ENCODE measurements at regions not wholly inside any gene's neighbourhood (a gene's known extent, or its start where the extent isn't known, plus 50 kb on each side); places are given as distances from the start of the nearest gene placed in this dataset.

DNA sequence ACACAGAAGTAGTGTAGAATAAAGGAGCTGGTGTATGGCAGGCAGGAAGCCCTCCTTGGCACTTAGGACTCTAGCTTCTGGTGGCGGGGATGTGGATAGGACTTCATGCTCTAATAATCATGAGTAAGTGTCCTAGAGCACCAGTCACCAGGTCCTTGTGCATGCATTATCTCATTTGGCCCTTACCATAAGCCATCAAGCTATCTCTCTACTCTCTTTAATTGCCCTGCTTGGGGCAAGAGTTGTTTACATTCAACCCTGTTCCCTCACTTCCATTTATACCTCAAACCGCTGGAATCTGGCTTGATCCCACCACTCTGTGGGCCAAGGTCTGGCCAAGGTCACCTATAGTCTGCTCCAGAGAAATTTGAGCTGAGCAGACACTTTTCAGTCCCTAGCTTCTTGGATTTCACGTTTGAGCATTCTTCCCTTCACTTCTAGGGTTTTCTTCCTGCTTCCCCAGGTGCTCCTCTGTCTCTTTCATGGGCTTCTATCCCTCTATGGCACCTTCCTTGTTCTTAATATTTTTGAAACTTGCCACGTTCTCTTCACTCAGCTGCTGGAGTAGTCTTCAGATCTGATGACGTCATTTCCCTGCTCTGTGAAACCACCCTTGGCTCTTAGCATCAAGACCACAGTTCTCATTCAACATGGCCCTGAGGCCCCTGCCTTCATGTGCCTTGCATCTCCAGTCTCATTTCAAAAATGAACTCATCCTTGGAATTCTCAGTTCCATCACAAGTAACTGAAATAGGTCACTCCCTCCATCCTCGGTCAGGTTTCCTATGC is 94.9 kb upstream of the GATA6 start:
- Histone ChIP-seq H3K9me3 (ENCODE audit: control insufficient read depth in 2 of 3, low read length in 3 of 3) (no peaks in the 10 kb centered on the region), H3K4me1 (ENCODE audit: control insufficient read depth in 2 of 2, insufficient read depth in 2 of 2, low read length in 2 of 2) (no peaks in the 10 kb centered on the region), H3K36me3 (ENCODE audit: control insufficient read depth in 2 of 3, insufficient read depth in 3 of 3, low read length in 3 of 3) (no peaks in the 10 kb centered on the region), H3K27me3 (ENCODE audit: control insufficient read depth in 2 of 2, insufficient read depth in 2 of 2, low read length in 2 of 2) (no peaks in the 10 kb centered on the region), H3K27ac (ENCODE audit: low read depth, low read length) (no peak overlapping the region), H3K4me3 (ENCODE audit: low read length) (no peak overlapping the region)
- intact Hi-C loops (cut with micrococcal nuclease): no loop called here
- DNase-seq (no peak), ATAC-seq (no peak)
- Mint-ChIP-seq H3K27me3 (no peaks in the 10 kb centered on the region), H3K4me1 (no peaks in the 10 kb centered on the region), H3K27ac (no peak overlapping the region), H3K4me3 (no peak overlapping the region), H3K9me3 (peaks cover 0 to 4% (median 0%) of the 10 kb centered on the region in 11 donors), H3K36me3 (no peaks in the 10 kb centered on the region)
- POLR2A ChIA-PET: no interaction called here
- CTCF ChIA-PET: no interaction called here

DNA sequence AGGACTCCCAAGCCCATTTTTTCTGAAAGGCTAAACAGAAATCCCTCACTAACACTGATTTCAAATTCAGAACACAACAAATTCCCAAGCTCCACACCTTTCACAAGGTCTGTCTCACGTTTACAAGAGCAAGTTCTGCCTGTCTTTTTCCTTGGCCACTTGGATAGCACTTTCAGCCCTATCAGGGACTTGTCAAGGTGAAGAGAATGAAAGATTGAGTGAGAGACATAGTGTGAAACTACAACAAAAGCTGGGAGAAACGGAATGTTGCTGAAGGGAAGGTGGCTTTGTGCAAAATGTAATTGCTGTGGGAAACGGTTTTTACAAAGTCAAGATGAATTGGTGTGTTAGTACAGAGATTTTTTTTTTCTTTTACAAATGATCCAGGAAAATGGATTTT is 89.4 kb upstream of the GATA6 start:
- peaks cover 0 to 4% (median 2%) of the 10 kb centered on the region in 11 donors for H3K9me3 Mint-ChIP-seq
- no peak overlapping the region for H3K4me3 ChIP-seq (ENCODE audit: low read length)
- no peaks in the 10 kb centered on the region for H3K9me3 ChIP-seq (ENCODE audit: control insufficient read depth in 2 of 3, low read length in 3 of 3)
- POLR2A ChIA-PET: no interaction called here
- H3K4me1 Mint-ChIP-seq: no peaks in the 10 kb centered on the region
- intact Hi-C loops (cut with micrococcal nuclease): no loop called here
- no peaks in the 10 kb centered on the region for H3K36me3 ChIP-seq (ENCODE audit: control insufficient read depth in 2 of 3, insufficient read depth in 3 of 3, low read length in 3 of 3)
- ATAC-seq (no peak), DNase-seq (no peak)
- no peaks in the 10 kb centered on the region for H3K4me1 ChIP-seq (ENCODE audit: control insufficient read depth in 2 of 2, insufficient read depth in 2 of 2, low read length in 2 of 2)
- peaks cover 0 to 3% of the 10 kb centered on the region in 2 donors for H3K27me3 ChIP-seq (ENCODE audit: control insufficient read depth in 2 of 2, insufficient read depth in 2 of 2, low read length in 2 of 2)
- no peak overlapping the region for H3K27ac Mint-ChIP-seq
- no peak overlapping the region for H3K27ac ChIP-seq (ENCODE audit: low read depth, low read length)
- no peak overlapping the region for H3K4me3 Mint-ChIP-seq
- CTCF ChIA-PET: no interaction called here
- no peaks in the 10 kb centered on the region for H3K27me3 Mint-ChIP-seq
- H3K36me3 Mint-ChIP-seq: no peaks in the 10 kb centered on the region

DNA sequence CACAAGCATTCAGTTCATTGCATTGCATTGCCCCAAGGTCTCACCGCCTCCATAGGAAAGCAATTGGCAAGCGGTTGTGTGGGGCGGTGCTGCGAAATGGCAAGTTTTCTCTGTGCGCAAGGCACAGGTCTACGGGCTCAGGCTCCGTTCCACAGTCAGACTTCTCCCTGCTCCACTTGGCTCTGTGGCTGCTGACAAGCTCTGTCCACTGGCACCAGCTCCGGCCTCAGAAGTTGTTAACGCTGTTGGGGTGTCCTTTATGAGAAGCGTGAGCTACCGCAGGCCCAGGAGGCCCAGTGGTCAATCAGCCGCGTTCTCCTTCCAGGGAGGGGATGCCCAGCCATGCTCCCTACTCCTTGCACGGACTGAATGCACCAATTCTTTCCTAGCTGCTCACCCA is 87.0 kb upstream of the GATA6 start:
- no peak overlapping the region for H3K27ac Mint-ChIP-seq
- H3K4me3 ChIP-seq (ENCODE audit: low read length): no peak overlapping the region
- no peaks in the 10 kb centered on the region for H3K27me3 Mint-ChIP-seq
- ChIA-PET POLR2A (no interaction called here), CTCF (no interaction called here)
- ATAC-seq (no peak), DNase-seq (no peak)
- no peaks in the 10 kb centered on the region for H3K4me1 Mint-ChIP-seq
- no peaks in the 10 kb centered on the region for H3K36me3 ChIP-seq (ENCODE audit: control insufficient read depth in 2 of 3, insufficient read depth in 3 of 3, low read length in 3 of 3)
- H3K9me3 ChIP-seq (ENCODE audit: control insufficient read depth in 2 of 3, low read length in 3 of 3): no peaks in the 10 kb centered on the region
- no peaks in the 10 kb centered on the region for H3K36me3 Mint-ChIP-seq
- intact Hi-C loops (cut with micrococcal nuclease): no loop called here
- H3K27me3 ChIP-seq (ENCODE audit: control insufficient read depth in 2 of 2, insufficient read depth in 2 of 2, low read length in 2 of 2): peaks cover 0 to 3% of the 10 kb centered on the region in 2 donors
- H3K4me1 ChIP-seq (ENCODE audit: control insufficient read depth in 2 of 2, insufficient read depth in 2 of 2, low read length in 2 of 2): no peaks in the 10 kb centered on the region
- H3K9me3 Mint-ChIP-seq: peaks cover 0 to 8% (median 3%) of the 10 kb centered on the region in 11 donors
- H3K27ac ChIP-seq (ENCODE audit: low read depth, low read length): no peak overlapping the region
- no peak overlapping the region for H3K4me3 Mint-ChIP-seq

DNA sequence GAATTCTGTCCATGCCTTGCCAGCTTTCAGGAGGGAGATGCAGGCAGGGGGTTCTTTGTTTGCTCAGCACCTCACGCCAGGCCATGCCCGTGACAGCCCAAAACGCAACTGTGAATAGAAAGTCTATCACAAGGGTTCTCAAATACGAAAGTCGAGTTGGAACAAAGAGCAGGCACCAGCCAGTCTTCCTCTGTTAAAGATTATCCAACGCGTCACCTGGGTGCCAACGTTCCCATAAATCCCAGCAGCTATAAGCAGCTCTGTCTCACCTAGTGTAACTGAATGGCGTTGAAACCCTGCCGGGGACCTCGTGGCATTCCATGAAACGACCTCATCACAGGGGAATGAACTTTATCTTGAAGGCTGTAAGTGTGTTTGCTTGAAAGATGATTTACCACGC is 84.8 kb upstream of the GATA6 start:
- H3K4me1 ChIP-seq (ENCODE audit: control insufficient read depth in 2 of 2, insufficient read depth in 2 of 2, low read length in 2 of 2): no peaks in the 10 kb centered on the region
- H3K36me3 ChIP-seq (ENCODE audit: control insufficient read depth in 2 of 3, insufficient read depth in 3 of 3, low read length in 3 of 3): no peaks in the 10 kb centered on the region
- POLR2A ChIA-PET: no interaction called here
- H3K27me3 ChIP-seq (ENCODE audit: control insufficient read depth in 2 of 2, insufficient read depth in 2 of 2, low read length in 2 of 2): peaks cover 0 to 3% of the 10 kb centered on the region in 2 donors
- ATAC-seq (no peak), DNase-seq (no peak)
- CTCF ChIA-PET: no interaction called here
- no peak overlapping the region for H3K27ac ChIP-seq (ENCODE audit: low read depth, low read length)
- intact Hi-C loops (cut with micrococcal nuclease): no loop called here
- H3K4me3 ChIP-seq (ENCODE audit: low read length): no peak overlapping the region
- no peaks in the 10 kb centered on the region for H3K4me1 Mint-ChIP-seq
- peaks cover 0 to 8% (median 3%) of the 10 kb centered on the region in 11 donors for H3K9me3 Mint-ChIP-seq
- no peaks in the 10 kb centered on the region for H3K36me3 Mint-ChIP-seq
- H3K9me3 ChIP-seq (ENCODE audit: control insufficient read depth in 2 of 3, low read length in 3 of 3): no peaks in the 10 kb centered on the region
- H3K27me3 Mint-ChIP-seq: no peaks in the 10 kb centered on the region
- H3K27ac Mint-ChIP-seq: no peak overlapping the region
- H3K4me3 Mint-ChIP-seq: no peak overlapping the region

DNA sequence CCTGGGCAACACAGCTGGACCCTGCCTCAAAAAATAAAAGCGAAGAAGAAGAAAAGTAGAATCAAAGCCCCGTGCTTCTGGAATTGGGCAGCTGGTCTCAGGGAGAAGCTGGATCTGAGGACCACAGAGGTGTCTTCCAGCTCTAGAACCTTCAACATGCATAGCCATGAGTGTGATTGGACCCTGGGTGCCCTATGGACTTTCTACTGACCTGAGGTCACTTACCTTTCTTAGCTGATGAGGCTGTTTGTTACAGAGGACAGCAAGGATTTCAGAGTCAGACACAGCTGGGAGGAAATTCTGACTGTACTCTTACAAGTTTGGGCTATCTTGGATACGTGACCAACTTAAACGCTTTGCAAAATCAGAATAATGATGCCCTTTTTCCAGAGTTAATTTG is 82.4 kb upstream of the GATA6 start:
- intact Hi-C loops (cut with micrococcal nuclease): no loop called here
- Mint-ChIP-seq H3K4me3 (no peak overlapping the region), H3K4me1 (no peaks in the 10 kb centered on the region), H3K36me3 (no peaks in the 10 kb centered on the region), H3K9me3 (peaks cover 0 to 5% (median 3%) of the 10 kb centered on the region in 11 donors), H3K27me3 (no peaks in the 10 kb centered on the region), H3K27ac (no peak overlapping the region)
- DNase-seq: no peak
- no peaks in the 10 kb centered on the region for H3K36me3 ChIP-seq (ENCODE audit: control insufficient read depth in 2 of 3, insufficient read depth in 3 of 3, low read length in 3 of 3)
- H3K4me1 ChIP-seq (ENCODE audit: control insufficient read depth in 2 of 2, insufficient read depth in 2 of 2, low read length in 2 of 2): no peaks in the 10 kb centered on the region
- ChIA-PET CTCF (no interaction called here), POLR2A (no interaction called here)
- no peaks in the 10 kb centered on the region for H3K9me3 ChIP-seq (ENCODE audit: control insufficient read depth in 2 of 3, low read length in 3 of 3)
- no peak overlapping the region for H3K4me3 ChIP-seq (ENCODE audit: low read length)
- H3K27me3 ChIP-seq (ENCODE audit: control insufficient read depth in 2 of 2, insufficient read depth in 2 of 2, low read length in 2 of 2): no peaks in the 10 kb centered on the region
- no peak for ATAC-seq
- no peak overlapping the region for H3K27ac ChIP-seq (ENCODE audit: low read depth, low read length)

DNA sequence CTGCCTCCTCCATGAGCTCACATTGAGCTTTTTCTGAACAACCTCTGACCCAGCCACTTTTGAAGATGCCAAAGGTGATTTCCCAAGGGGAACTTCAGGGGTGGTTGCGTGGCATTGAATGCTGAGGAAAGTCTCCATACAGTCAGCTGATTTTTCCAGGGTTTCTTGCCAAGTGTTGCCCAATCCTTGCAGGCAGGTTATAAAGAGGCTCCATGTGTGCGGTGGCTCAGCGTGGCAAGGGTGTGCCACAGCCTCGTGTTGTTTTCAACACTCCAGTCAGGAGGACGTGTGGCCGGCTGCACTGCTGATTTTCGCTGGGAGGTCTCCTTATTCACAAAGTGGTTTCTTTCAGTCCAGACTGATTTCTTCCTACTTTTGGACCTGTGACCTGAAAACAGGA is 81.4 kb upstream of the GATA6 start:
- Mint-ChIP-seq H3K27me3 (no peaks in the 10 kb centered on the region), H3K27ac (no peak overlapping the region), H3K4me1 (no peaks in the 10 kb centered on the region), H3K9me3 (peaks cover 0 to 5% (median 2%) of the 10 kb centered on the region in 11 donors), H3K4me3 (no peak overlapping the region), H3K36me3 (no peaks in the 10 kb centered on the region)
- CTCF ChIA-PET: no interaction called here
- intact Hi-C loops (cut with micrococcal nuclease): no loop called here
- Histone ChIP-seq H3K9me3 (ENCODE audit: control insufficient read depth in 2 of 3, low read length in 3 of 3) (no peaks in the 10 kb centered on the region), H3K4me3 (ENCODE audit: low read length) (no peak overlapping the region), H3K27me3 (ENCODE audit: control insufficient read depth in 2 of 2, insufficient read depth in 2 of 2, low read length in 2 of 2) (no peaks in the 10 kb centered on the region), H3K36me3 (ENCODE audit: control insufficient read depth in 2 of 3, insufficient read depth in 3 of 3, low read length in 3 of 3) (no peaks in the 10 kb centered on the region), H3K4me1 (ENCODE audit: control insufficient read depth in 2 of 2, insufficient read depth in 2 of 2, low read length in 2 of 2) (no peaks in the 10 kb centered on the region), H3K27ac (ENCODE audit: low read depth, low read length) (no peak overlapping the region)
- no peak for ATAC-seq
- no peak for DNase-seq
- POLR2A ChIA-PET: no interaction called here

DNA sequence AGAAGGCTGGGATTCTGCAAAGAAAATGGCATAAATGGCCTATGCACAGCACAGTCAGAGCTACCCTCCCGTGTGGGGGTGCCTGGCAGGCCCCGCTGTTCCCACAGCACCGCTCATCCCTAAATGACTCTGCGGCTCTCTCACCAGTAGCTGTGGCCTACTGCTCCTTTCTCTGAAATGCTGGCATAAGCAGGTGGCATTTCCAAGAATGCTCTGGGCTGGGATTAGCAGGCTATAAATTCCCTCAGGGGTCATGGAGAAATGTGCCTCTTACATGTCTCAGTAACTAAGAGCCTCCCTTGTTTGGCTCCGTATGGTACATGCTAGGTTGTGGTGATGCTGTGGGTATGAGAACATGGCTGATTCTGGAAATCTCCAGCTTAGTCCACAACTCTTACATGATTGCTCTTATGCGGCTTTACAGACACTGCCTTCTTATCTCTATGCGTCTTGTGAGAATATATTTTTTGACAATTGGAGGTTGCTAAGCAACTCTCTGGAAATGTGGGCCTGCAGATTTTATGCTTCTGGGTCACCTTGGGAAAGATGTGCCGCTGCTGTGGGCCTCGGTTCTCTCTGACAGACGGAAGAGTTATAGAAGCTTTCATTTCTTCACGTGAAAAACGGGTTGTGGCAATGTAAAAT is 80.3 kb upstream of the GATA6 start:
- ATAC-seq: no peak
- intact Hi-C loops (cut with micrococcal nuclease): no loop called here
- H3K27me3 Mint-ChIP-seq: peaks cover 0 to 8% (median 4%) of the 10 kb centered on the region in 5 donors
- H3K4me1 Mint-ChIP-seq: no peaks in the 10 kb centered on the region
- POLR2A ChIA-PET: no interaction called here
- H3K36me3 ChIP-seq (ENCODE audit: control insufficient read depth in 2 of 3, insufficient read depth in 3 of 3, low read length in 3 of 3): no peaks in the 10 kb centered on the region
- no peaks in the 10 kb centered on the region for H3K9me3 ChIP-seq (ENCODE audit: control insufficient read depth in 2 of 3, low read length in 3 of 3)
- H3K4me3 Mint-ChIP-seq: no peak overlapping the region
- no peak overlapping the region for H3K27ac Mint-ChIP-seq
- no peaks in the 10 kb centered on the region for H3K27me3 ChIP-seq (ENCODE audit: control insufficient read depth in 2 of 2, insufficient read depth in 2 of 2, low read length in 2 of 2)
- no peak overlapping the region for H3K27ac ChIP-seq (ENCODE audit: low read depth, low read length)
- H3K9me3 Mint-ChIP-seq: peaks cover 0 to 11% (median 2%) of the 10 kb centered on the region in 11 donors
- CTCF ChIA-PET: no interaction called here
- H3K4me3 ChIP-seq (ENCODE audit: low read length): no peak overlapping the region
- H3K4me1 ChIP-seq (ENCODE audit: control insufficient read depth in 2 of 2, insufficient read depth in 2 of 2, low read length in 2 of 2): no peaks in the 10 kb centered on the region
- H3K36me3 Mint-ChIP-seq: no peaks in the 10 kb centered on the region
- DNase-seq: no peak

All from naive thymus-derived CD4-positive, alpha-beta T cell (primary cell).